SU-DHL-6 (cell line): ENCODE measurements at regions not wholly inside any gene's neighbourhood (a gene's known extent, or its start where the extent isn't known, plus 50 kb on each side); places are given as distances from the start of the nearest gene placed in this dataset.

Experiments
- H2AFZ ChIP-seq: fragments of 200-600 bp; sonication (generic); 2 replicates; pipeline ENCODE4 v1.6.1; 2014; ENCODE audit warnings: low read depth, mild to moderate bottlenecking, moderate library complexity, mixed read lengths, antibody characterized with exemption, low read length; ENCODE audit not compliant: severe bottlenecking
- H3F3A ChIP-seq: fragments of 200-600 bp; shearing (Covaris generic); 2 replicates; pipeline ENCODE4 v1.6.0; 2016; ENCODE audit warnings: antibody characterized with exemption, mild to moderate bottlenecking; ENCODE audit not compliant: insufficient read depth
- H3K27ac ChIP-seq: fragments of 200-600 bp; sonication (generic); 2 replicates; pipeline ENCODE4 v1.5.1; 2016; ENCODE audit warnings: low read depth, mild to moderate bottlenecking, low read length, moderate library complexity, mixed read lengths
- H3K27me3 ChIP-seq: fragments of 200-600 bp; sonication (generic), shearing (Covaris generic); 2 replicates; pipeline ENCODE4 v1.6.0; 2014; ENCODE audit warnings: mild to moderate bottlenecking, low read length
- H3K36me3 ChIP-seq: fragments of 200-600 bp; sonication (generic); 2 replicates; pipeline ENCODE4 v1.6.1; 2014; ENCODE audit warnings: mild to moderate bottlenecking, low read length, mixed read lengths
- H3K4me2 ChIP-seq: fragments of 300-600, 200-600 bp; shearing (Covaris generic), sonication (generic); 2 replicates; pipeline ENCODE4 v1.6.0; 2014; ENCODE audit warnings: low read length, low read depth, mild to moderate bottlenecking; ENCODE audit not compliant: poor library complexity, severe bottlenecking
- H3K4me3 ChIP-seq: fragments of 200-600 bp; sonication (generic); 2 replicates; pipeline ENCODE4 v1.5.1; 2014; ENCODE audit warnings: antibody characterized with exemption, low read length, mild to moderate bottlenecking, mixed read lengths; ENCODE audit not compliant: insufficient read depth, poor library complexity, severe bottlenecking
- H3K79me2 ChIP-seq: fragments of 200-600 bp; sonication (generic); 2 replicates; pipeline ENCODE4 v1.6.1; 2014; ENCODE audit warnings: mild to moderate bottlenecking, low read length, moderate library complexity; ENCODE audit not compliant: insufficient read depth
- H3K9ac ChIP-seq: fragments of 200-600 bp; sonication (generic); 2 replicates; pipeline ENCODE4 v1.7.0; 2014; ENCODE audit warnings: mild to moderate bottlenecking, low read length
- H3K9me2 ChIP-seq: fragments of 200-600 bp; sonication (generic); replicated peaks from 2 replicates; pipeline ENCODE4 v1.6.1; 2014; ENCODE audit warnings: low read length; ENCODE audit not compliant: insufficient read depth
- H3K9me3 ChIP-seq: fragments of 200-600 bp; sonication (generic); 2 replicates; pipeline ENCODE4 v1.6.1; 2014; ENCODE audit warnings: low read length, mixed read lengths; ENCODE audit not compliant: insufficient read depth
- H4K20me1 ChIP-seq: fragments of 200-600 bp; sonication (generic); 2 replicates; pipeline ENCODE4 v1.6.1; 2014; ENCODE audit warnings: low read depth, mild to moderate bottlenecking, antibody characterized with exemption, low read length, moderate library complexity, mixed read lengths
- CTCF ChIP-seq: fragments of 200-600 bp; sonication (generic); IDR thresholded peaks from one replicate; pipeline ENCODE4 v1.5.1; 2017; ENCODE audit warnings: antibody characterized with exemption, mild to moderate bottlenecking, low read length, moderate library complexity; ENCODE audit not compliant: insufficient read depth, poor library complexity, severe bottlenecking
- EZH2phosphoT487 ChIP-seq: fragments of 200-600 bp; sonication (generic), shearing (Covaris generic); conservative IDR thresholded peaks from 2 replicates; pipeline ENCODE4 v1.6.1; 2018; ENCODE audit warnings: mild to moderate bottlenecking, antibody characterized with exemption, low read length, moderate library complexity, mixed read lengths

DNA sequence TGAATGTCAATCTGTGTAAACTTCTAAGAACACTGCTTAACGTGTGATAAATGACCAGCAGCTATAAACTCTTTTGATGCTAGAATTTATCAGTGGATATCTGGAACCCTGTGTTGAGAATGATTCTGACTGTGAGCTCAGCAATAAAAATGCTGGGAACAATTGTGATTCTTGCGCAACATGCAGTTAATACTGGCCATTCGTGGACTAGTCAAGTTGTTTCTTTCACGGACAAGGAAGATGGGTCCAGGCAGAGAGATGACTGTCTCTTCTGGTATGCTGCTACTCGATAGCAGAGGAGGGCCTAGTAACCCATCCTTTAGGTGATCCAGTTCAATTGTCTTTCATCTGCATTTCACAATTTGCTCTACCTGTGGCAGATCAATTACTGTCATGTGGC is 394.8 kb upstream of the IGFBP3 start:
- Histone ChIP-seq H4K20me1 (no peaks in the 10 kb centered on the region), H2AFZ (no peak overlapping the region), H3K27me3 (no peaks in the 10 kb centered on the region), H3K9me3 (no peaks in the 10 kb centered on the region), H3K4me3 (no peak overlapping the region), H3K4me2 (no peak overlapping the region), H3F3A (no peaks in the 10 kb centered on the region), H3K9ac (no peak overlapping the region), H3K36me3 (no peaks in the 10 kb centered on the region), H3K79me2 (no peaks in the 10 kb centered on the region), H3K9me2 (no peaks in the 10 kb centered on the region), H3K27ac (no peak overlapping the region)
- TF ChIP-seq CTCF (no peak), EZH2phosphoT487 (no peak)

DNA sequence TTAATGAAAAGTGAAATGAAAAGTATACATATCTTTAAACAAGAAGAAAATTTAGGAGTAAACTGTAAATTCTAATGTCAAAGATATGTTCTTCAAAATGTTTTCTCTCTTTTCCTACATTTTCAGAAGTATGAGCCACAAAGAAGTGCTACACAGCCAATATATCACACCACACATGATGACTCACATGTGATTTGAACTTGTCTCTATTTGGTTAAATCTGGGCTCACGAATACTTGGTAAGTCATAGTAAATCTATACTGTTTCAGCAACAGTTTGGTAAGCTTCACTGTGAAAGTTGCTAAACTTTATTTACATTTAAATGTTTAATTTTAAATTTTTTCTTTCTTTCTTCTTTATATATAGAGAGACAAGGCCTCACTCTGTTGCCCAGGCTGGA is 380.6 kb upstream of the IGFBP3 start:
- Histone ChIP-seq H3K9me3 (no peaks in the 10 kb centered on the region), H3K9me2 (no peaks in the 10 kb centered on the region), H2AFZ (no peak overlapping the region), H3K79me2 (no peaks in the 10 kb centered on the region), H3K4me3 (no peak overlapping the region), H3K4me2 (no peak overlapping the region), H3K9ac (no peak overlapping the region), H3K27ac (no peak overlapping the region), H4K20me1 (no peaks in the 10 kb centered on the region), H3K27me3 (no peaks in the 10 kb centered on the region), H3F3A (no peaks in the 10 kb centered on the region), H3K36me3 (no peaks in the 10 kb centered on the region)
- TF ChIP-seq EZH2phosphoT487, result no peak
- TF ChIP-seq CTCF, result no peak

GRCh38 chr7:46297515-46297914 is 376.4 kb upstream of the IGFBP3 start:
- no peak overlapping the region for H3K27ac ChIP-seq
- H3K79me2 ChIP-seq, result no peaks in the 10 kb centered on the region
- H3K27me3 ChIP-seq, result no peaks in the 10 kb centered on the region
- H3F3A ChIP-seq, result no peaks in the 10 kb centered on the region
- H3K9ac ChIP-seq, result no peak overlapping the region
- no peak overlapping the region for H3K4me2 ChIP-seq
- H3K36me3 ChIP-seq, result no peaks in the 10 kb centered on the region
- no peaks in the 10 kb centered on the region for H3K9me2 ChIP-seq
- no peak overlapping the region for H2AFZ ChIP-seq
- TF ChIP-seq EZH2phosphoT487 (no peak), CTCF (no peak)
- no peaks in the 10 kb centered on the region for H4K20me1 ChIP-seq
- no peak overlapping the region for H3K4me3 ChIP-seq
- no peaks in the 10 kb centered on the region for H3K9me3 ChIP-seq

GRCh38 chr7:46296526-46296925 is 375.5 kb upstream of the IGFBP3 start:
- no peak overlapping the region for H3K27ac ChIP-seq
- no peak overlapping the region for H3K4me2 ChIP-seq
- H3F3A ChIP-seq, result no peaks in the 10 kb centered on the region
- H3K79me2 ChIP-seq, result no peaks in the 10 kb centered on the region
- no peaks in the 10 kb centered on the region for H3K9me3 ChIP-seq
- no peaks in the 10 kb centered on the region for H3K36me3 ChIP-seq
- no peak overlapping the region for H3K4me3 ChIP-seq
- H3K9ac ChIP-seq, result no peak overlapping the region
- H2AFZ ChIP-seq, result no peak overlapping the region
- TF ChIP-seq CTCF (no peak), EZH2phosphoT487 (no peak)
- H4K20me1 ChIP-seq, result no peaks in the 10 kb centered on the region
- no peaks in the 10 kb centered on the region for H3K27me3 ChIP-seq
- no peaks in the 10 kb centered on the region for H3K9me2 ChIP-seq
